ENCODE measurements at regions not wholly inside any gene's neighbourhood (a gene's known extent, or its start where the extent isn't known, plus 50 kb on each side); places are given as distances from the start of the nearest gene placed in this dataset.

DNA sequence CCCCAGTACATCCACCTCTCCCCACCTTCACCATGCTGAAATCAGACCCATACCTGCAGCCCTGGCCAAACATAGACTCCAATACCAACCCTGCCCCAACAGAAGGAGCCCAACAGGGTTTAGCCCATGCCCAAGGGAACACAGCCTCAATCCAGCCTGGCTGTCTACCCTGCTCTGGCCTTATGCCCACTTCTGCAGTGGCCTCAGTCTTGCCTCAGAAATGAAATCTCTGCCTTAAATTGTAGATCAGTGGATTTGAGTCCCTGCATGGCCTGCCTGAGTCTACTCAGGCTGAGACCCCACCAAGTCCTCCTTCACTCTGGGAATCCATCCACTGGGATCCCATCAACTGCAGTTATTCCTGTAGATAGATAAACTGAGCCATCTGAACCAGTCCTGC is 97.6 kb upstream of the GJB5 start:
- DNase-seq (no peak), ATAC-seq (no peak)
- H3K4me1 ChIP-seq = no peaks in the 10 kb centered on the region
- H3K27me3 ChIP-seq = peaks cover 0 to 42% (median 26%) of the 10 kb centered on the region in 7 donors
- intact Hi-C loops (cut with DNase I) = no loop called here
- no peak overlapping the region for H3K4me3 ChIP-seq
- H3K36me3 ChIP-seq = no peaks in the 10 kb centered on the region
- TF ChIP-seq, protein P1, sequence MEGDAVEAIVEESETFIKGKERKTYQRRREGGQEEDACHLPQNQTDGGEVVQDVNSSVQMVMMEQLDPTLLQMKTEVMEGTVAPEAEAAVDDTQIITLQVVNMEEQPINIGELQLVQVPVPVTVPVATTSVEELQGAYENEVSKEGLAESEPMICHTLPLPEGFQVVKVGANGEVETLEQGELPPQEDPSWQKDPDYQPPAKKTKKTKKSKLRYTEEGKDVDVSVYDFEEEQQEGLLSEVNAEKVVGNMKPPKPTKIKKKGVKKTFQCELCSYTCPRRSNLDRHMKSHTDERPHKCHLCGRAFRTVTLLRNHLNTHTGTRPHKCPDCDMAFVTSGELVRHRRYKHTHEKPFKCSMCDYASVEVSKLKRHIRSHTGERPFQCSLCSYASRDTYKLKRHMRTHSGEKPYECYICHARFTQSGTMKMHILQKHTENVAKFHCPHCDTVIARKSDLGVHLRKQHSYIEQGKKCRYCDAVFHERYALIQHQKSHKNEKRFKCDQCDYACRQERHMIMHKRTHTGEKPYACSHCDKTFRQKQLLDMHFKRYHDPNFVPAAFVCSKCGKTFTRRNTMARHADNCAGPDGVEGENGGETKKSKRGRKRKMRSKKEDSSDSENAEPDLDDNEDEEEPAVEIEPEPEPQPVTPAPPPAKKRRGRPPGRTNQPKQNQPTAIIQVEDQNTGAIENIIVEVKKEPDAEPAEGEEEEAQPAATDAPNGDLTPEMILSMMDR (IDR thresholded peaks at IDR 0.05) = no peak
- no peak overlapping the region for H3K27ac ChIP-seq
- no peaks in the 10 kb centered on the region for H3K9me3 ChIP-seq

DNA sequence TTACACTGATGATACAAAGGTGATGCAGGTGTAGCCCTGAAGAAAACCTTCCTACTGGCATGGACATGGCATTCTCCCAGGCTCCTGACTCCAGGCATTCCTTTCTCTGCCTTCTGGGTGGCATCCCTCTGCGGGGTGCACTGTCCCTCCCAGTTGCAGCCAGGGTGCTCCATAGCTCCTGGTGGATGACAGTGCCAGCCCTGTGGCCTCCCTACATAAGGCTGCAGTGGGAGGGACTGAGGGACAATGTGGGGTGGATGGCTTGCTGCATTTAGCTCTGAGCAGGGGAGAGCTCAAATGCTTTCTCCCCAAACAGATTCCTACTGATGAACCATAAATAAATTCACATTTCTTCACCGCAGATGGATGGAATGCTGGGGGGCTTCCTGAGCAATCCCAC is 97.0 kb upstream of the GJB5 start:
- H3K27ac ChIP-seq = no peak overlapping the region
- peaks cover 0 to 36% (median 20%) of the 10 kb centered on the region in 7 donors for H3K27me3 ChIP-seq
- H3K4me1 ChIP-seq = no peaks in the 10 kb centered on the region
- peak in 1 of 8 donors; percentile 18 for ATAC-seq
- 88% methylated on average over 2 of the region's 2 CpGs for WGBS, 2 donors
- TF ChIP-seq, protein P1 (IDR thresholded peaks at IDR 0.05) = no peak
- H3K36me3 ChIP-seq = no peaks in the 10 kb centered on the region
- no peaks in the 10 kb centered on the region for H3K9me3 ChIP-seq
- no peak overlapping the region for H3K4me3 ChIP-seq
- intact Hi-C loops (cut with DNase I) = no loop called here
- no peak for DNase-seq

DNA sequence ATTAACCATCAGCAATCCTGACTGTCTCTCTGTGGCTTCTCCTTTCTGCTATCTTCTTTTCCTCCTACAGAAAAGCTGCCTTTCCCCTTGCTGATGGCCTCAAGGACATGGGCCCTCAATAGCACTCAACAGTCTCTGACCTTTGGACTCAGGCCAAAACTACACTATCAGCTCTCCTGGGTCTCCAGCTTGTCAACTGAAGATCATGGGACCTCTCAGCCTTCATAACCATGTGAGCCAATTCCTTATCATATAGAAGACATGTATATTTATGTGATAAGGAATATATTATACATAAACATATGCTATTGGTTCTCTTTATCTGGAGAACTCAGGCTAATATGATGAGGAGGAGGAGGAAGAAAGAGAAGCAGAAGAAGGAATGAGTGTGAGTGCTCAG is 91.8 kb upstream of the GJB5 start:
- intact Hi-C loops (cut with DNase I) = no loop called here
- Histone ChIP-seq H3K27ac (no peak overlapping the region), H3K9me3 (no peaks in the 10 kb centered on the region), H3K27me3 (peaks cover 0 to 19% (median 7%) of the 10 kb centered on the region in 7 donors), H3K4me3 (no peak overlapping the region), H3K4me1 (no peaks in the 10 kb centered on the region), H3K36me3 (no peaks in the 10 kb centered on the region)
- DNase-seq (no peak), ATAC-seq (peak in 2 of 8 donors; percentile 24 to 64)
- TF ChIP-seq, protein P1 (IDR thresholded peaks at IDR 0.05) = no peak

DNA sequence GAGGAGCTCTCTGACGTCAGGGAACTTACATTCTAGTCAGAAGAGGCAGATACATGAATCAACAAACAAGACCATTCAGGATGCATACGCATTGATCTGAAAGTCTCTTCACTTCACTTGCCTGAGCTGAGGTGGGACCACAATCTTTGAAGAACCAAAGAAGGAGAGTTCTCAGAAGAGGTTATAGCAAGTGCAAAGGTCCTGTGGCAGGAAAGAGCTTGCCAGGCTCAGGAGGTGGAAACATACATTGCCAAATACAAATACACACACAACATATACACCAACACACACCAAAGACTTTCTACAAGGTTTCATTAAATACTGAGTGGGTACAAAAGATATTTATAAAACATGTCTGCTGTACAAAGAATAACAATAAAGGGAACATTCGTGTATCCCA is 86.8 kb upstream of the GJB5 start:
- Histone ChIP-seq H3K4me3 (no peak overlapping the region), H3K36me3 (no peaks in the 10 kb centered on the region), H3K9me3 (peaks cover 0 to 13% (median 0%) of the 10 kb centered on the region in 11 donors), H3K27ac (no peak overlapping the region), H3K4me1 (no peaks in the 10 kb centered on the region), H3K27me3 (peaks cover 0 to 16% (median 5%) of the 10 kb centered on the region in 7 donors)
- no peak for ATAC-seq
- DNase-seq = no peak
- intact Hi-C loops (cut with DNase I) = no loop called here
- 81 to 92% methylated on average over 3 of the region's 3 CpGs for WGBS, 2 donors
- TF ChIP-seq, protein P1 (IDR thresholded peaks at IDR 0.05) = no peak

DNA sequence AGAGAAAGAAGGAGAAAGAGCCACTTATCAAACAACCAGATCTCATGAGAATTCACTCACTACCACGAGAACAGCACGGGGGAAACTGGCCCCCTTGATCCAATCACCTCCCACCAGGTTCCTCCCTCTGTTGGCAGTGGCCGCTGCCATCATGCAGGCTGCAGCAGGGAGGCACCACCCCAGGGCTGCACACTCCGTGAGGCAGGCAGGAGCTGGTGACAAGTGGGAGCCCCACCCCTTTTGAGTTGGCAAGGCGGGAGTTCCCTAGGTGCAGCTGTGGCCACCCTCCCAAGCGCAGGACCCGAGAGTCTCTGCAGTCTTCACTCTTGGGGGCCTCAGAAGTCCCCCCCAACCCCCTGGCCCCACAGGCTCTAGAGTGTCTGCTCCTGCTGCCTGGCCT is 83.9 kb upstream of the GJB5 start:
- Histone ChIP-seq H3K27ac (no peak overlapping the region), H3K36me3 (no peaks in the 10 kb centered on the region), H3K4me3 (no peak overlapping the region), H3K4me1 (no peaks in the 10 kb centered on the region), H3K27me3 (peaks cover 0 to 20% (median 5%) of the 10 kb centered on the region in 7 donors), H3K9me3 (peaks cover 0 to 14% (median 0%) of the 10 kb centered on the region in 11 donors)
- TF ChIP-seq, protein P1 (IDR thresholded peaks at IDR 0.05) = no peak
- 65 to 79% methylated on average over 7 of the region's 7 CpGs for WGBS, 2 donors
- ATAC-seq (no peak), DNase-seq (no peak)
- intact Hi-C loops (cut with DNase I) = no loop called here
